AG10803 (cell line): ENCODE measurements at regions not wholly inside any gene's neighbourhood (a gene's known extent, or its start where the extent isn't known, plus 50 kb on each side); places are given as distances from the start of the nearest gene placed in this dataset.

Experiments
- DNase-seq: peaks from one replicate; pipeline ENCODE4 v3.0.0; 2010; ENCODE audit warnings: low read depth
- H3K4me3 ChIP-seq: 2 replicates; pipeline ENCODE4 v1.5.1; 2011; ENCODE audit warnings: mild to moderate bottlenecking, low read length, control low read depth
- CTCF ChIP-seq: conservative IDR thresholded peaks from 2 replicates; pipeline ENCODE4 v1.5.1; 2011; ENCODE audit warnings: mild to moderate bottlenecking, low read length, control low read depth, inconsistent platforms

DNA sequence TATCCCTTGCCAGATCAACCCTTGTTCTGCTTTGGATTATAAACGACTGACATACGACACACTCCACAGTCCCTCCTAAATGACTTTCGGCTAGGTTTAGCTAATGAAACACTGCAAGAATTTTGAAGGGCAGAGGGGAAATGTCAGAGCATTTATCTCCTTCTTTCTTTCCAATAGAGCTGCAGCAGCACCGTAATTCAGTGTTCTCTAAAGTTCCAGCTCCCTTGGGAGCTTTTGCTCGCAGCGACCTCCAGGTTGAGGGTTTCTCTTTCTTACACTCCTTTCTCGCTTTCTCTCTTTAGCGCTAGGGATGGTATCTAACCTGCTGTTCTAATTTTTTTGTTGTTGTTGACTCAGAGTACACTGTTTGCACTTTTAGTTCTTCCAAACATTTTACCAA, 467.1 kb upstream of the ST8SIA4 start:
- H3K4me3 ChIP-seq: no peak overlapping the region
- DNase-seq: no peak
- TF ChIP-seq CTCF: no peak

GRCh38 chr5:101364469-101364868, 461.4 kb upstream of the ST8SIA4 start:
- DNase-seq: peak; percentile 1
- TF ChIP-seq CTCF: no peak
- no peak overlapping the region for H3K4me3 ChIP-seq

- DNase-seq: no peak
- TF ChIP-seq CTCF: no peak
- H3K4me3 ChIP-seq: no peak overlapping the region
These were observed 459.0 kb upstream of the ST8SIA4 start for GRCh38 chr5:101362067-101362466.

- H3K4me3 ChIP-seq: no peak overlapping the region
- no peak for DNase-seq
These were observed 443.8 kb upstream of the ST8SIA4 start for GRCh38 chr5:101346906-101347305.

DNA sequence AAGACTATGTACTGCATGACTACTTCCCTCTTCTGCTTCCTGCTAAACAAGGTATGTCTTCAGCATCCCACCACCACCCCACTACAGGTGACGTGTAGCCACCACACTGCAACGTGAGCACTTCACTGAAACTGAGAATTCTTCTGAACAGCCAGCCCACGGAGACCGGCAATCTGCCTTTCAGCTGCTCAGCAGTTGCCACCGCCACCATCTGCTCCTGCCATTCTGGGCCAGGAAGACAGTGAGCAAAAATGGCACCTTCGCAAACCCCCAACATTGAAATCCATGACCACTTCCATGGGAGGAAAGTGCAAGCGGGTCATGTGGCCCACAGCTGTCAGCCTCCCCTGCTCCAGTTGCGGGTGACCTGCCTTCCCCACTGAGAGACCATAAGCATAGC, 443.4 kb upstream of the ST8SIA4 start:
- no peak for DNase-seq
- no peak for TF ChIP-seq CTCF

More at GRCh38 chr5:101346906-101347305, 443.8 kb upstream of the ST8SIA4 start:
- no peak for TF ChIP-seq CTCF

GRCh38 chr5:101338226-101338625, 435.1 kb upstream of the ST8SIA4 start:
- no peak overlapping the region for H3K4me3 ChIP-seq
- TF ChIP-seq CTCF: no peak
- DNase-seq: no peak

More for the DNA sequence above, 443.4 kb upstream of the ST8SIA4 start:
- H3K4me3 ChIP-seq: no peak overlapping the region

DNA sequence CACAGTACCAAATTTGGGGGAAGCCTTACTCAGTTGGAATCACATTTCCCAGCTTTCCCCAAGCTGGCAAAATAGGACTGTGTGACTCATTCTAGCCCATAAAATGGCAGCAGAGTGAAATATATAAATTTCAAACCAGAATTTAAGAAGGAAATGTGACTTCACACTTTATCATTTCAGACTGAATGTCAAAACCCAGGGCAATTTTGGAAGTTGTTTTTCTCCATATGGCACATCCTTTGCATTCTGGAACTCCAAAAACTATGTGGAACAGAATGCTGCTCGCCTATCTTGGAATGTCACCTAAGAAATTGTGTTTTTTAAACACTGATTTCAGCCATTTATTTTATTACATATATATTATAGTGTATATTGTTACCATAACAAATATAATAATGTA, 424.7 kb upstream of the ST8SIA4 start:
- TF ChIP-seq CTCF: no peak
- H3K4me3 ChIP-seq: no peak overlapping the region
- DNase-seq: no peak
